ENCODE measurements at regions not wholly inside any gene's neighbourhood (a gene's known extent, or its start where the extent isn't known, plus 50 kb on each side); places are given as distances from the start of the nearest gene placed in this dataset.

GRCh38 chr1:54464477-54465146 lies 58.4 kb upstream of the SSBP3 start (continued):
- TF ChIP-seq, protein P1, sequence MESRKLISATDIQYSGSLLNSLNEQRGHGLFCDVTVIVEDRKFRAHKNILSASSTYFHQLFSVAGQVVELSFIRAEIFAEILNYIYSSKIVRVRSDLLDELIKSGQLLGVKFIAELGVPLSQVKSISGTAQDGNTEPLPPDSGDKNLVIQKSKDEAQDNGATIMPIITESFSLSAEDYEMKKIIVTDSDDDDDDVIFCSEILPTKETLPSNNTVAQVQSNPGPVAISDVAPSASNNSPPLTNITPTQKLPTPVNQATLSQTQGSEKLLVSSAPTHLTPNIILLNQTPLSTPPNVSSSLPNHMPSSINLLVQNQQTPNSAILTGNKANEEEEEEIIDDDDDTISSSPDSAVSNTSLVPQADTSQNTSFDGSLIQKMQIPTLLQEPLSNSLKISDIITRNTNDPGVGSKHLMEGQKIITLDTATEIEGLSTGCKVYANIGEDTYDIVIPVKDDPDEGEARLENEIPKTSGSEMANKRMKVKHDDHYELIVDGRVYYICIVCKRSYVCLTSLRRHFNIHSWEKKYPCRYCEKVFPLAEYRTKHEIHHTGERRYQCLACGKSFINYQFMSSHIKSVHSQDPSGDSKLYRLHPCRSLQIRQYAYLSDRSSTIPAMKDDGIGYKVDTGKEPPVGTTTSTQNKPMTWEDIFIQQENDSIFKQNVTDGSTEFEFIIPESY (CRISPR knock-in tag; IDR thresholded peaks at IDR 0.05), result peak; percentile 50; the same call in 1 of the 2 replicates
- no peak for TF ChIP-seq ATF2 (CRISPR knock-in tag; IDR thresholded peaks at IDR 0.05)
- peak; percentile 51; the same call in 1 of the 2 replicates for TF ChIP-seq EP400 (IDR thresholded peaks at IDR 0.05)
- peak; percentile 75 to 93; a peak in 3 of 4 replicates for TF ChIP-seq ETV6 (IDR thresholded peaks at IDR 0.05; ENCODE audit: borderline replicate concordance in 1 of 2, low read depth in 2 of 2, low read length in 1 of 2)
- no peak for TF ChIP-seq ETV6 (CRISPR knock-in tag; IDR thresholded peaks at IDR 0.05; ENCODE audit: borderline replicate concordance)
- TF ChIP-seq SP1 (CRISPR knock-in tag; IDR thresholded peaks at IDR 0.05), result peak; percentile 26; the same call in 1 of the 2 replicates
- peak; percentile 98 for TF ChIP-seq ARID1B (IDR thresholded peaks at IDR 0.05)
- TF ChIP-seq, protein P2, sequence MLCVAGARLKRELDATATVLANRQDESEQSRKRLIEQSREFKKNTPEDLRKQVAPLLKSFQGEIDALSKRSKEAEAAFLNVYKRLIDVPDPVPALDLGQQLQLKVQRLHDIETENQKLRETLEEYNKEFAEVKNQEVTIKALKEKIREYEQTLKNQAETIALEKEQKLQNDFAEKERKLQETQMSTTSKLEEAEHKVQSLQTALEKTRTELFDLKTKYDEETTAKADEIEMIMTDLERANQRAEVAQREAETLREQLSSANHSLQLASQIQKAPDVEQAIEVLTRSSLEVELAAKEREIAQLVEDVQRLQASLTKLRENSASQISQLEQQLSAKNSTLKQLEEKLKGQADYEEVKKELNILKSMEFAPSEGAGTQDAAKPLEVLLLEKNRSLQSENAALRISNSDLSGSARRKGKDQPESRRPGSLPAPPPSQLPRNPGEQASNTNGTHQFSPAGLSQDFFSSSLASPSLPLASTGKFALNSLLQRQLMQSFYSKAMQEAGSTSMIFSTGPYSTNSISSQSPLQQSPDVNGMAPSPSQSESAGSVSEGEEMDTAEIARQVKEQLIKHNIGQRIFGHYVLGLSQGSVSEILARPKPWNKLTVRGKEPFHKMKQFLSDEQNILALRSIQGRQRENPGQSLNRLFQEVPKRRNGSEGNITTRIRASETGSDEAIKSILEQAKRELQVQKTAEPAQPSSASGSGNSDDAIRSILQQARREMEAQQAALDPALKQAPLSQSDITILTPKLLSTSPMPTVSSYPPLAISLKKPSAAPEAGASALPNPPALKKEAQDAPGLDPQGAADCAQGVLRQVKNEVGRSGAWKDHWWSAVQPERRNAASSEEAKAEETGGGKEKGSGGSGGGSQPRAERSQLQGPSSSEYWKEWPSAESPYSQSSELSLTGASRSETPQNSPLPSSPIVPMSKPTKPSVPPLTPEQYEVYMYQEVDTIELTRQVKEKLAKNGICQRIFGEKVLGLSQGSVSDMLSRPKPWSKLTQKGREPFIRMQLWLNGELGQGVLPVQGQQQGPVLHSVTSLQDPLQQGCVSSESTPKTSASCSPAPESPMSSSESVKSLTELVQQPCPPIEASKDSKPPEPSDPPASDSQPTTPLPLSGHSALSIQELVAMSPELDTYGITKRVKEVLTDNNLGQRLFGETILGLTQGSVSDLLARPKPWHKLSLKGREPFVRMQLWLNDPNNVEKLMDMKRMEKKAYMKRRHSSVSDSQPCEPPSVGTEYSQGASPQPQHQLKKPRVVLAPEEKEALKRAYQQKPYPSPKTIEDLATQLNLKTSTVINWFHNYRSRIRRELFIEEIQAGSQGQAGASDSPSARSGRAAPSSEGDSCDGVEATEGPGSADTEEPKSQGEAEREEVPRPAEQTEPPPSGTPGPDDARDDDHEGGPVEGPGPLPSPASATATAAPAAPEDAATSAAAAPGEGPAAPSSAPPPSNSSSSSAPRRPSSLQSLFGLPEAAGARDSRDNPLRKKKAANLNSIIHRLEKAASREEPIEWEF (CRISPR knock-in tag; IDR thresholded peaks at IDR 0.05), result peak; percentile 80; the same call in 1 of the 2 replicates
- TF ChIP-seq GATA2 (CRISPR knock-in tag; IDR thresholded peaks at IDR 0.05), result peak; percentile 98
- TF ChIP-seq NR2C1 (IDR thresholded peaks at IDR 0.05), result peak; percentile 67
- TF ChIP-seq NR2C1 (tag; IDR thresholded peaks at IDR 0.05), result peak; percentile 76
- no peak for TF ChIP-seq PTTG1 (tag; IDR thresholded peaks at IDR 0.05; ENCODE audit: low read depth)
- TF ChIP-seq, protein P3, sequence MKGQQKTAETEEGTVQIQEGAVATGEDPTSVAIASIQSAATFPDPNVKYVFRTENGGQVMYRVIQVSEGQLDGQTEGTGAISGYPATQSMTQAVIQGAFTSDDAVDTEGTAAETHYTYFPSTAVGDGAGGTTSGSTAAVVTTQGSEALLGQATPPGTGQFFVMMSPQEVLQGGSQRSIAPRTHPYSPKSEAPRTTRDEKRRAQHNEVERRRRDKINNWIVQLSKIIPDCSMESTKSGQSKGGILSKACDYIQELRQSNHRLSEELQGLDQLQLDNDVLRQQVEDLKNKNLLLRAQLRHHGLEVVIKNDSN (CRISPR knock-in tag; IDR thresholded peaks at IDR 0.05), result peak; percentile 60
- TF ChIP-seq SMARCC2 (IDR thresholded peaks at IDR 0.05; ENCODE audit: low read depth), result peak; percentile 80; the same call in 1 of the 2 replicates
- TF ChIP-seq CBFA2T2 (conservative IDR thresholded peaks at IDR 0.05), result peak; percentile 98
- TF ChIP-seq ETS1 (conservative IDR thresholded peaks at IDR 0.05; ENCODE audit: control insufficient read depth, low read depth, low read length), result peak; percentile 95
- TF ChIP-seq RBM25 (IDR thresholded peaks at IDR 0.05; ENCODE audit: low read depth, low read length, severe bottlenecking), result no peak

Measured in K562 (cell line).